H1 (cell line): ENCODE measurements at regions not wholly inside any gene's neighbourhood (a gene's known extent, or its start where the extent isn't known, plus 50 kb on each side); places are given as distances from the start of the nearest gene placed in this dataset.

Experiments
- CTCF ChIA-PET: fragments of 300-600 bp; sonication (Branson Sonifier 250); formaldehyde crosslinking; loops from one replicate; lab custom pipeline; 2021; ENCODE audit not compliant: partially characterized antibody; lab: Charles Lee
- POLR2A ChIA-PET: fragments of 300-600 bp; sonication (Branson Sonifier 250); formaldehyde crosslinking; loops from one replicate; lab custom pipeline; 2021; ENCODE audit warnings: inconsistent platforms; ENCODE audit not compliant: partially characterized antibody; lab: Charles Lee
- DNase-seq, 2 experiments: peaks; one replicate each; pipeline versions ENCODE4 v3.0.0 to v3.0.0-alpha.2; 2010 to 2022; ENCODE audit warnings: low spot score in 2 of 2, low read depth in 1 of 2, mixed read lengths in 1 of 2
- FAIRE-seq: peaks from 2 replicates; lab custom pipeline; 2011; peaks lifted over from hg19 to GRCh38; lab: Jason Lieb, UNC
- H2AFZ ChIP-seq: 2 replicates; pipeline ENCODE4 v1.8.1; 2012; ENCODE audit warnings: low read length, inconsistent platforms
- H2AK5ac ChIP-seq: 2 replicates; pipeline ENCODE4 v1.6.1; 2013; ENCODE audit warnings: low read depth, low read length
- H2BK120ac ChIP-seq: replicated peaks from 2 replicates; pipeline ENCODE3; 2013; ENCODE audit warnings: low read depth, low read length, inconsistent platforms
- H2BK12ac ChIP-seq: 2 replicates; pipeline ENCODE4 v1.6.1; 2013; ENCODE audit warnings: low read depth, low read length
- H2BK15ac ChIP-seq: 2 replicates; pipeline ENCODE4 v1.6.1; 2013; ENCODE audit warnings: low read length
- H2BK20ac ChIP-seq: 2 replicates; pipeline ENCODE4 v1.6.1; 2013; ENCODE audit warnings: low read length
- H2BK5ac ChIP-seq: 2 replicates; pipeline ENCODE4 v1.6.1; 2013; ENCODE audit warnings: low read depth, low read length
- H3K14ac ChIP-seq: 2 replicates; pipeline ENCODE4 v1.6.1; 2013; ENCODE audit warnings: inconsistent platforms; ENCODE audit not compliant: insufficient read length
- H3K18ac ChIP-seq: 2 replicates; pipeline ENCODE4 v1.6.1; 2013; ENCODE audit warnings: low read length; ENCODE audit errors: extremely low read depth
- H3K23ac ChIP-seq: 2 replicates; pipeline ENCODE4 v1.6.1; 2013; ENCODE audit warnings: inconsistent platforms; ENCODE audit not compliant: insufficient read length
- H3K23me2 ChIP-seq: 2 replicates; pipeline ENCODE4 v1.6.1; 2013; ENCODE audit warnings: low read depth, low read length
- H3K27ac ChIP-seq: 2 replicates; pipeline ENCODE4 v1.6.1; 2011; ENCODE audit warnings: low read depth, low read length, inconsistent platforms
- H3K27me3 ChIP-seq, 4 experiments: replicated peaks in 1 of 4; 1 replicate in 1 of 4; 2 replicates in 3 of 4; pipeline versions ENCODE4 v1.6.1 to v1.8.1; 2011 to 2013; ENCODE audit warnings: low read length in 3 of 4, mild to moderate bottlenecking in 3 of 4, inconsistent platforms in 2 of 4, mixed read lengths in 2 of 4, moderate library complexity in 1 of 4; ENCODE audit not compliant: control insufficient read depth in 3 of 4, insufficient read depth in 3 of 4; ENCODE audit errors: extremely low read depth in 1 of 4
- H3K36me3 ChIP-seq, 4 experiments: 2 replicates each; pipeline versions ENCODE4 v1.6.1 to v1.8.1; 2011 to 2013; ENCODE audit warnings: mild to moderate bottlenecking in 4 of 4, low read length in 3 of 4, moderate library complexity in 2 of 4, control low read depth in 1 of 4, inconsistent platforms in 1 of 4; ENCODE audit not compliant: insufficient read depth in 4 of 4, control insufficient read depth in 2 of 4
- H3K4ac ChIP-seq: replicated peaks from 2 replicates; pipeline ENCODE3; 2013; ENCODE audit warnings: low read length, low read depth, mixed read lengths, inconsistent platforms; ENCODE audit not compliant: insufficient read length
- H3K4me1 ChIP-seq, 4 experiments: replicated peaks in 1 of 4; 1 replicate in 1 of 4; 2 replicates in 3 of 4; pipeline versions ENCODE4 v1.6.1 to v1.8.1; 2011 to 2013; ENCODE audit warnings: low read length in 3 of 4, inconsistent platforms in 2 of 4, mixed read lengths in 1 of 4; ENCODE audit not compliant: insufficient read depth in 4 of 4, control insufficient read depth in 3 of 4
- H3K4me2 ChIP-seq, 2 experiments: 2 replicates each; pipeline versions ENCODE4 v1.6.1 to v1.8.1; 2011 to 2013; ENCODE audit warnings: low read depth in 2 of 2, low read length in 2 of 2, control low read depth in 1 of 2, inconsistent platforms in 1 of 2, mild to moderate bottlenecking in 1 of 2; ENCODE audit not compliant: insufficient read depth in 1 of 2
- H3K4me3 ChIP-seq, 4 experiments: fragments of 200-600, 300-600 bp in 1 of 4; sonication (generic), shearing (Covaris generic), sonication (Bioruptor Twin) in 1 of 4; 2 replicates each; pipeline versions ENCODE4 v1.5.1 to v1.8.1; 2011 to 2016; ENCODE audit warnings: low read length in 4 of 4, low read depth in 3 of 4, control low read depth in 2 of 4, inconsistent platforms in 2 of 4, mild to moderate bottlenecking in 2 of 4, mixed read lengths in 1 of 4, moderate library complexity in 1 of 4; ENCODE audit not compliant: insufficient read depth in 2 of 4; ENCODE audit errors: extremely low read depth in 1 of 4
- H3K56ac ChIP-seq: replicated peaks from 2 replicates; pipeline ENCODE3; 2013; ENCODE audit warnings: low read depth, mild to moderate bottlenecking, mixed read lengths, low read length, inconsistent platforms; ENCODE audit not compliant: insufficient read length
- H3K79me1 ChIP-seq: 2 replicates; pipeline ENCODE4 v1.6.1; 2013; ENCODE audit warnings: low read depth, low read length, control low read depth
- H3K79me2 ChIP-seq, 2 experiments: 2 replicates each; pipeline versions ENCODE4 v1.6.1 to v1.8.1; 2012 to 2013; ENCODE audit warnings: low read length in 2 of 2, mild to moderate bottlenecking in 2 of 2, inconsistent platforms in 1 of 2; ENCODE audit not compliant: insufficient read depth in 2 of 2, control insufficient read depth in 1 of 2
- H3K9ac ChIP-seq, 4 experiments: replicated peaks in 1 of 4; 1 replicate in 1 of 4; 2 replicates in 3 of 4; pipeline versions ENCODE4 v1.6.1 to v1.8.1; 2011 to 2013; ENCODE audit warnings: low read depth in 3 of 4, low read length in 3 of 4, control low read depth in 2 of 4, mild to moderate bottlenecking in 2 of 4, moderate library complexity in 2 of 4, inconsistent platforms in 1 of 4; ENCODE audit errors: extremely low read depth in 1 of 4
- H3K9me3 ChIP-seq, 2 experiments: 2 replicates each; pipeline versions ENCODE4 v1.6.1 to v1.8.1; 2012 to 2013; ENCODE audit warnings: mild to moderate bottlenecking in 2 of 2, moderate library complexity in 2 of 2, control low read depth in 1 of 2, inconsistent platforms in 1 of 2, low read depth in 1 of 2, low read length in 1 of 2, mixed read lengths in 1 of 2; ENCODE audit not compliant: insufficient read depth in 2 of 2
- H4K20me1 ChIP-seq, 2 experiments: replicated peaks in 1 of 2; 2 replicates each; pipeline versions ENCODE3 to v1.8.1; 2011 to 2013; ENCODE audit warnings: inconsistent platforms in 2 of 2, low read length in 2 of 2, mild to moderate bottlenecking in 1 of 2; ENCODE audit not compliant: insufficient read depth in 2 of 2, control insufficient read depth in 1 of 2
- H4K5ac ChIP-seq: 2 replicates; pipeline ENCODE4 v1.6.1; 2013; ENCODE audit warnings: low read length, low read depth, mixed read lengths, inconsistent platforms; ENCODE audit not compliant: insufficient read length
- H4K8ac ChIP-seq: 2 replicates; pipeline ENCODE4 v1.8.0; 2013; ENCODE audit warnings: mild to moderate bottlenecking, moderate library complexity, low read length, inconsistent platforms; ENCODE audit not compliant: insufficient read depth; ENCODE audit errors: extremely low read depth
- H4K91ac ChIP-seq: replicated peaks from 2 replicates; pipeline ENCODE3; 2013; ENCODE audit warnings: low read length, mixed read lengths, inconsistent platforms; ENCODE audit not compliant: insufficient read length
- BCL11A ChIP-seq, 2 experiments: IDR thresholded peaks; one replicate each; pipeline ENCODE4 v1.6.1; 2011; ENCODE audit warnings: low read depth in 2 of 2, low read length in 2 of 2, mild to moderate bottlenecking in 2 of 2
- HDAC2 ChIP-seq, 2 experiments: fragments of 300-600 bp in 1 of 2; sonication (generic) in 1 of 2; IDR thresholded peaks; 2 replicates each; pipeline ENCODE4 v1.6.1; 2011 to 2012; ENCODE audit warnings: low read depth in 2 of 2, low read length in 2 of 2, mild to moderate bottlenecking in 2 of 2, moderate library complexity in 2 of 2, borderline replicate concordance in 1 of 2, inconsistent platforms in 1 of 2
- HDAC6 ChIP-seq: IDR thresholded peaks from one replicate; pipeline ENCODE4 v1.7.1; 2012; ENCODE audit warnings: low read depth, mild to moderate bottlenecking, inconsistent platforms, low read length, moderate library complexity
- KDM4A ChIP-seq: IDR thresholded peaks from one replicate; pipeline ENCODE4 v1.7.1; 2012; ENCODE audit warnings: low read depth, mild to moderate bottlenecking, moderate library complexity, low read length, inconsistent platforms; ENCODE audit not compliant: severe bottlenecking
- MAFK ChIP-seq: IDR thresholded peaks from 2 replicates; pipeline ENCODE4 v1.6.1; 2012; ENCODE audit warnings: low read depth, mild to moderate bottlenecking, improper control_type of control experiment, low read length
- POLR2A ChIP-seq, 2 experiments: IDR thresholded peaks; 1 replicate in 1 of 2; 2 replicates in 1 of 2; pipeline ENCODE4 v1.6.1; 2011; ENCODE audit warnings: low read depth in 2 of 2, low read length in 2 of 2, mild to moderate bottlenecking in 2 of 2; ENCODE audit errors: control extremely low read depth in 1 of 2
- POU5F1 ChIP-seq: IDR thresholded peaks from 2 replicates; pipeline ENCODE4 v1.6.1; 2011; ENCODE audit warnings: low read depth, mild to moderate bottlenecking, low read length, moderate library complexity
- RFX5 ChIP-seq: IDR thresholded peaks from 2 replicates; pipeline ENCODE4 v1.6.1; 2011; ENCODE audit warnings: low read depth, low read length, improper control_type of control experiment, borderline replicate concordance
- RNF2 ChIP-seq: fragments of 200-900, 300-1000 bp; sonication (generic); IDR thresholded peaks from 2 replicates; pipeline ENCODE4 v1.7.1; 2016; ENCODE audit warnings: borderline replicate concordance, low read depth, mild to moderate bottlenecking, antibody characterized with exemption, low read length; ENCODE audit not compliant: poor library complexity, severe bottlenecking; ENCODE audit errors: missing control alignments
- SUZ12 ChIP-seq: fragments of 200-600 bp; sonication (generic); IDR thresholded peaks from 2 replicates; pipeline ENCODE4 v1.6.1; 2012; ENCODE audit warnings: mild to moderate bottlenecking, inconsistent platforms, low read length, moderate library complexity, mixed read lengths
- YY1 ChIP-seq: IDR thresholded peaks from 2 replicates; pipeline ENCODE4 v1.6.1; 2011; ENCODE audit warnings: low read depth, mild to moderate bottlenecking, low read length
- WGBS, 2 experiments: shearing (Covaris generic) in 1 of 2; methylation state at CpG; one replicate each; pipeline versions ENCODE4 v1.1.6 to v1.1.7; 2013 to 2015; ENCODE audit warnings: low lambda C conversion rate in 2 of 2, mixed read lengths in 2 of 2, inconsistent platforms in 1 of 2, low coverage in 1 of 2, missing lambda C conversion rate in 1 of 2; ENCODE audit not compliant: insufficient replicate concordance in 2 of 2, insufficient coverage in 1 of 2, insufficient read length in 1 of 2; ENCODE audit errors: extremely low coverage in 1 of 2, missing lambda C conversion rate in 1 of 2; 5-methylcytosine and 5-hydroxymethylcytosine counted together
- TF ChIP-seq, protein P1 (sequence below): IDR thresholded peaks from 2 replicates; pipeline ENCODE4 v1.6.1; 2011; ENCODE audit warnings: low read length, improper control_type of control experiment
- TF ChIP-seq, protein P2 (sequence below): IDR thresholded peaks from 2 replicates; pipeline ENCODE4 v1.6.1; 2011; ENCODE audit warnings: low read depth, mild to moderate bottlenecking, low read length; ENCODE audit not compliant: insufficient read depth

GRCh38 chr3:180311242-180311641 lies 274.5 kb upstream of the PEX5L start:
- no peak overlapping the region for H3K4me3 ChIP-seq
- DNase-seq (no peak), FAIRE-seq (no peak)
- no peak overlapping the region for H2BK20ac ChIP-seq
- no peak overlapping the region for H3K14ac ChIP-seq
- H2BK120ac ChIP-seq: no peak overlapping the region
- H3K4me1 ChIP-seq: no peaks in the 10 kb centered on the region
- H3K79me1 ChIP-seq: no peaks in the 10 kb centered on the region
- ChIA-PET CTCF (no interaction called here), POLR2A (no interaction called here)
- no peaks in the 10 kb centered on the region for H4K20me1 ChIP-seq
- no peak overlapping the region for H2BK5ac ChIP-seq
- no peak overlapping the region for H2BK15ac ChIP-seq
- H2AK5ac ChIP-seq: no peak overlapping the region
- no peak overlapping the region for H3K4ac ChIP-seq
- H4K91ac ChIP-seq: no peak overlapping the region
- no peak overlapping the region for H3K9ac ChIP-seq
- H2AFZ ChIP-seq: no peak overlapping the region
- WGBS, 2 experiments: 89% methylated on average over 1 of the region's 1 CpG; no CpG with 5 or more reads in 1 of the 2 experiments
- H4K5ac ChIP-seq: no peak overlapping the region
- H3K4me2 ChIP-seq: no peak overlapping the region
- H4K8ac ChIP-seq: no peak overlapping the region
- no peak overlapping the region for H2BK12ac ChIP-seq
- no peaks in the 10 kb centered on the region for H3K27me3 ChIP-seq
- no peaks in the 10 kb centered on the region for H3K23me2 ChIP-seq
- H3K56ac ChIP-seq: no peak overlapping the region
- H3K27ac ChIP-seq: no peak overlapping the region
- H3K9me3 ChIP-seq: no peaks in the 10 kb centered on the region
- H3K23ac ChIP-seq: no peak overlapping the region
- no peaks in the 10 kb centered on the region for H3K36me3 ChIP-seq
- no peaks in the 10 kb centered on the region for H3K79me2 ChIP-seq
- no peak overlapping the region for H3K18ac ChIP-seq
- TF ChIP-seq, protein P1, sequence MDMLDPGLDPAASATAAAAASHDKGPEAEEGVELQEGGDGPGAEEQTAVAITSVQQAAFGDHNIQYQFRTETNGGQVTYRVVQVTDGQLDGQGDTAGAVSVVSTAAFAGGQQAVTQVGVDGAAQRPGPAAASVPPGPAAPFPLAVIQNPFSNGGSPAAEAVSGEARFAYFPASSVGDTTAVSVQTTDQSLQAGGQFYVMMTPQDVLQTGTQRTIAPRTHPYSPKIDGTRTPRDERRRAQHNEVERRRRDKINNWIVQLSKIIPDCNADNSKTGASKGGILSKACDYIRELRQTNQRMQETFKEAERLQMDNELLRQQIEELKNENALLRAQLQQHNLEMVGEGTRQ: no peak
- TF ChIP-seq HDAC6 (no peak), HDAC2 (IDR thresholded peaks at IDR 0.05; ENCODE audit: borderline replicate concordance in 1 of 2, low read depth in 2 of 2, low read length in 2 of 2) (no peak), POU5F1 (no peak), RFX5 (no peak), RNF2 (no peak), KDM4A (no peak), MAFK (no peak), POLR2A (IDR thresholded peaks at IDR 0.05; ENCODE audit: control extremely low read depth in 1 of 2, low read depth in 2 of 2, low read length in 2 of 2) (no peak), BCL11A (IDR thresholded peaks at IDR 0.05; ENCODE audit: low read depth in 2 of 2, low read length in 2 of 2) (no peak), YY1 (no peak), SUZ12 (no peak)
- TF ChIP-seq, protein P2, sequence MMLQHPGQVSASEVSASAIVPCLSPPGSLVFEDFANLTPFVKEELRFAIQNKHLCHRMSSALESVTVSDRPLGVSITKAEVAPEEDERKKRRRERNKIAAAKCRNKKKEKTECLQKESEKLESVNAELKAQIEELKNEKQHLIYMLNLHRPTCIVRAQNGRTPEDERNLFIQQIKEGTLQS: no peak
